Fibroblast of skin of abdomen (primary cell): ENCODE measurements at regions not wholly inside any gene's neighbourhood (a gene's known extent, or its start where the extent isn't known, plus 50 kb on each side); places are given as distances from the start of the nearest gene placed in this dataset.
A peak's percentile ranks its signal among the peaks of the same experiment; 100 is the strongest.
"Not testable (repeated sequence)": the region's sequence is repeated elsewhere in the genome, so short reads cannot be mapped to it uniquely, and the experiment has no call there.

Experiments
- DNase-seq: peaks from one replicate; pipeline ENCODE4 v3.0.0-alpha.2; 2013

DNA sequence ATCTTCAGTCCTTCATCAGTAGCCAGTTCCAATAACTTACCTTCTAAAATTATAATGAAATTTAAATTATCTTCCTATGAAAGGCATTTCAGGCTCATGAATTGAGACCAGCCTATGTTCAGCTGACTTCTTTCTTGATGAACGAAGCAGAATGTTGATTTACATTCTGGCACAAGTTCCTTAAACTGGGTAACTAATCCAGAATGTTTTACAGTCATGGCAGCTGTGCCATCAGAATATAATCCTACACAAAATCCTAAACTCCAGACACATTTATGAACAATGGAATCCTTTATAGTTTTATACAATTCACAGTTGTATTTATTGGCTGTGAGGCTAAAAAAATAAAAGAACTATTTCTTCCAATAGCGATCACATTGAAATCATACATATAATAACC is 97.3 kb upstream of the CPM start:
- no peak for DNase-seq

GRCh38 chr12:69036533-69036932 is 103.6 kb upstream of the CPM start:
- no peak for DNase-seq

GRCh38 chr12:69036999-69037398 is 104.0 kb upstream of the CPM start:
- DNase-seq: no peak

GRCh38 chr12:69039911-69040310 is 106.9 kb upstream of the CPM start:
- DNase-seq: no peak

- DNase-seq: no peak
These were observed 109.6 kb upstream of the CPM start for GRCh38 chr12:69042557-69042956.

GRCh38 chr12:69042970-69043369 is 110.0 kb upstream of the CPM start:
- no peak for DNase-seq

DNA sequence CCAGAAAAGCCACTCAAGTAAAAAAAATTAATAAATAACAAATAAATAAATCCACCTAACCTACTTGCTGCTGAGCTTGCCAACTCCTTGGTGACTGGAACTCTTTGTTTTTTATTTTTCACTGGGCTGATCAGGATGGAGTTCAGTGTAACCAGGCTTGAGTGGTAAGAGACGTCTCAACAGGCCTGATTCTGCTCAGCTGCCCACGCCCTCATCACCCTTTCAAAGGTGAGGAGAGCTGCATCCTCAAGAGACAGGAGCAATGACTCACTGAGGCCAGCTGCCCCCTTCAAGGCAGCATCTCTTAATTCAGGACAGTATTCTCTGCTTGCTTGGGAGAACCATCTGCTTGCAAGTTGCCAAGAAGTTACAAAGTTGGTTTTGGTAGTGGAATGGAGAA is 111.9 kb upstream of the CPM start:
- DNase-seq: no peak

- DNase-seq: no peak
These were observed 112.5 kb upstream of the CPM start for GRCh38 chr12:69045430-69045829.

GRCh38 chr12:69046363-69046762 is 113.4 kb upstream of the CPM start:
- no peak for DNase-seq

GRCh38 chr12:69046920-69047319 is 113.9 kb upstream of the CPM start:
- no peak for DNase-seq

DNA sequence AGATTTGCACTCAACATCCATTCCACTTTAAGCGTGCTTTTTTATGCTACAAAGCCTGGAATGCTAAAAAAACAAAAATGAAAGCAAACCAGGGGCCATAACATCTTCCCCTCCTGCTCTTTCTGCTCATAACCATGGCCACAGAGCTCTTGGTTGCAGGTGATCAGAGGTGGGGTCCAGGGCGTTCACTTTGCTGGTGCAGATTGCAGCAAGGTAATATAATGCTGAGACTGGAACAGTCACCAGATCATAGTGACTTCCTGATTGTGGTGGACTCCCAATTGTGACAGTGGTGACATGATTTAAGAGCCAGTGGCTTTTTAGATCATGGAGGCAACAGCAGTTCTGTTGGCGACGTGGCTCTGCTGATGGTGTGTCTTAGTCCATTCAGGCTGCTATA is 115.0 kb upstream of the CPM start:
- DNase-seq: no peak

GRCh38 chr12:69049855-69050254 is 116.9 kb upstream of the CPM start:
- DNase-seq: not testable (repeated sequence)

GRCh38 chr12:69052613-69053408 is 119.8 kb upstream of the CPM start:
- DNase-seq: peak; percentile 93

- no peak for DNase-seq
These were observed 121.5 kb upstream of the CPM start for GRCh38 chr12:69054343-69055056.

DNA sequence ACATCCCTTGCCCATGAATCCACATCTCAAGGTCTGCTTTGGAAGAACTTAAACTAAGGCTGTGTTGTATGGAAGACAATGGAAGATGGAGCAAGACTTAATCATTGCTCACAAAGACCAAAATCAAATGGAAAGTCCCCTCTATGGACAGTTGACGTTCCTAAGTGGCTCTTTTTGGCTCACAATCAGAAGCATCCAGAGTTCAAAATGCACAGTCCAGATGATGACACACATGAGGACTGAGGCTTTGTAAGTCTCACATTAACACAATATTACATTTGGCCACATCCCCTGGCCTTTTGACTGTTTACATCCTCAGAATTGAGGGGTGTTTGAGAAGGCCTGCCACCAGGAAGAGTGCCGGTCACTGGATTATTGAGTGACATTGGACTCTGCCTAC is 122.3 kb upstream of the CPM start:
- no peak for DNase-seq

- no peak for DNase-seq
These were observed 122.7 kb upstream of the CPM start for GRCh38 chr12:69055706-69056105.

- peak; percentile 76 for DNase-seq
These were observed 124.0 kb upstream of the CPM start for GRCh38 chr12:69056743-69057515.

- no peak for DNase-seq
These were observed 124.8 kb upstream of the CPM start for GRCh38 chr12:69057742-69058141.

DNA sequence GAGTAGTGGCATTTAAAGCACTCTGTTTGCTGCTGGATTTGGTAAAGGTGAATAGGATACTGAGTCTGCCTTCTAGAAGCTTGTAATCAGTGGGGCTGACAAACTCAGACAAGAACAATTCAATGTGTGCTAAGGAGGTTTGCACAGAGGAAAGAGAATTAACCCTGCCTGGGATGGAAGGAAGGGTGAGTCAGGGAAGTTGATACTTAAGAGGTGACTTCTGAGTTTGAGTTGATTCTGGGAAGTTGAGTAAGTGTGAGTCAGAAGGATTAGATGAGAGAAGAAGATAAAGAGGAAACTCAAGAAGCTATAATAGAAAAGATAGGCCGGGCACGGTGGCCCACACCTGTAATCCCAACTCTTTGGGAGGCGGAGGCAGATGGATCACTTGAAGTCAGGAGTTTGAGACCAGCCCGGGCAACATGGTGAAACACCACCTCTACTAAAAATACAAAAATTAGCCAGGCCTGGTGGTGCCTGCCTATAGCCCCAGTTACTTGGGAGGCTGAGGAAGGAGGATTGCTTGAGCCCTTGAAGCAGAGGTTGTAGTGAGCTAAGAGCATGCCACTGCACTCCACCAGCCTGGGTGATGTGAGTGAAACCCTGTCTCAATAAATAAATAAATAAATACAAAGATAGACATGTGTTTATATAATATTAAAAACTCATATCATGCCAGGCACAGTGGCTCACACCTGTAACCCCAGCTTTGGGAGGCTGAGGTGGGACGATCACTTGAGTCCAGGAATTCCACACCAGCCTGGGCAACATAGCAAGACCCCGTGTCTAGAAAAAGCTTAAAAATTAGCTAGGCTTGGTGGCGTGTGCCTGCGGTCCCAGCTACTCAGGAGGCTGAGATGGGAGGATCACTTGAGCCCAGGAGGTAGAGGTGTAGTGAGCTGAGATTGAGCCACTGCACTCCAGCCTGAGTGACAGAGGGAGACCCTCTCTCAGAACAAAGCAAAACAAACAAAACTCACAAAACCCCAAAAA is 126.8 kb upstream of the CPM start:
- DNase-seq: peak; percentile 85

DNA sequence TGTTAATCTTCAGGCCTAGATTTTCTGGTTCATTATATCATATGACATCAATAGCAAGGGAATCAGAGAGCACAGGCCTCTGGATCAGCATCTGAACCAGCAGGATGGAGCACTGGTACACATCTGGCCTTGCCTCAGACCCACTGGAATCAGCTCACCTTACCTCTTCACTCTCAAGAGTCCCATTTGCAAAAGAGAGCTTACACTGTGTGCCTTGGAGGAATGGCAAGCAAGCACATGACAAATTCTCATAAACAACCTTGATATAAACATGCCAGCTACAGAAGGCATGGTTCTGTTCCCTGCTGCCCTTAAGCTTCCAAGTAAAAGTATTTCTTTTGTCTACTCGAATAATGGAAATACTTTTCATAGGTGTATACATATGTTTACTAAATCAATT is 128.6 kb upstream of the CPM start:
- no peak for DNase-seq

DNA sequence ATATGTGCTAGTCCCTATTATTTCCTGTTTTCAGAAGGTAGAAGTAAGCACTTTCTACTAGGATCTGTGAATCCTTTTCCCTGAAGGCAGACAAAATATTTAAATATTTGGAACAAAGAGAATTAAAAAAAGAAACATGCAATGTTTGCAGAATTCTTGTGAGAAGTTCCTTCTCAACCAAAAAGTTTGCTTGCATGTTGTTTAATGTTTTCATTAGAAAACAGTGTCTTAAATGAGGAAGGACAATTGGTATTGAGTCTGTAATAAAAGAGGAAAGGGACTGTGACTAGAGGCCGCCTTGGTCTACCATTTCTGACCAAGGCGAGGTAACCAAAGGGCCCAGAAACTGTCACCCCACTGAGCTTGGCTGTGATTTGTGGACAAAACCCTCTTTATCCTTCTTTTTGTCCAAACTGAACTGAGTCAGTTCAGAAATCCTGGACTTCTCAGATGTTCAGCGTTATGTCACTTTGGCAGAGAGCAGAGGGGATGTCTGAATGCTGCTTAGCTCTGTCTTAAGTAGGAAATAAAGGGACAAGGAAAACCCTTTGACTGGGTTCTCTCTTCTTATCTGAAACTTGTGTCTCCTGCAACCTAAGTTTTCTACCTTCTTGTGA is 129.8 kb upstream of the CPM start:
- DNase-seq: no peak
